Astrocyte of the hippocampus (primary cell): ENCODE measurements at regions not wholly inside any gene's neighbourhood (a gene's known extent, or its start where the extent isn't known, plus 50 kb on each side); places are given as distances from the start of the nearest gene placed in this dataset.

Experiments
- DNase-seq: peaks from one replicate; pipeline ENCODE4 v3.0.0; 2011; ENCODE audit warnings: low read depth, low spot score

DNA sequence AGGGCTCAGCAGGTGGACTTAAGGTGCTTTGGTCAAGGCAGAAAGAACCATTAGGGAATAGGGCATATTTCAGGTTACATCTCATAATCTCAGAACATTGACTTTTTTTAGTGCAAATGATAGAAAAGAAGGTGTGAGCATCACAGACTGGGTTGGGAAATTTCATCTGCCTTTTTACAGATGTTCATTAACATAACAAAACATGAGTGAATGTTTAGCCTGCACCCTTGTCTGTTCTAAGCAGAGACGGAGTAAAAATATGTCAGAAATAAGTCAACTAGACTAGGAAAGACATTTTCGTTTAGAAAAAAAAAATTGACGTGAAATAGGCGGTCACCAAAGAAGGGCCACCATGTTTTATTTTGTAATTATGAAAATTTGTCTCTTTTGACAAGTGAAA is 127.5 kb upstream of the CDH13 start:
- DNase-seq, result no peak

DNA sequence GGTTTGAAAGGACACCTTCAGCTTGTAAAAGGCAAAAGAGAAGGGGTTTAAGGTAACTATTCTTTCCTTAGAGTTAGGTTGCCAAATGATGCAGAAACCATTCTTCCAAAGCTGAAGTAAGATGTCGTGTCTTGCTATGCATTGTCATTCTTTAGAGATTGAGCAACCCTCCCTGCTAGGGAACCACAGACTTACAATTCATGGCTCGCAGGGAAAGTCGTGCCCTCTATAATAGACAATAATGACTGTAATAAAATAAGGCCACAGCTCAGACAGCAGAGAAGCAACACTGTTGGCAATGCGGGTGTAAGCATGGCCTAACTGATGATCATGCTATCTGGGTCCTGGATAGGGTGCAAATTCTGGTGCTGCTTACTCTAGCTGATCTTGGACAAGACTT is 129.6 kb upstream of the CDH13 start:
- DNase-seq, result no peak

DNA sequence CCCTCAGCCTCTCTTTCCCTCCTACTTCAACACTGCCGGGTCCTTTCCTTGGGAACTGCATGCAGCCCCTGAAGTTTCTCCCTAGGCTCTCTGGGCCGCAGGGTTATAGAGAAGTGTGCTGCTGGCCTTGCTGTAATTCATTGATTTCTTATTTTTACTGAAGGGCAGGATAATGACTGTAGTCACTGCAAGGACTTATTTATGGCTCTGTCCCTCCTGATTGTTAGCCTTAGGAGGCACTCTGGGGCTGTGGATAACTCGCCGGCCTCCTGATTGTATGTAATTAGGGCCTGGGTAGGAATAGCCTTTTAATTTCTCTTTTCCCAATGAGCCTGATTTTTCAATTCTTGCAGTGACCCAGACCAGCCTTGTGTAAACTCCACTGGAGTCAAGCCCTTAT is 138.3 kb upstream of the CDH13 start:
- no peak for DNase-seq

DNA sequence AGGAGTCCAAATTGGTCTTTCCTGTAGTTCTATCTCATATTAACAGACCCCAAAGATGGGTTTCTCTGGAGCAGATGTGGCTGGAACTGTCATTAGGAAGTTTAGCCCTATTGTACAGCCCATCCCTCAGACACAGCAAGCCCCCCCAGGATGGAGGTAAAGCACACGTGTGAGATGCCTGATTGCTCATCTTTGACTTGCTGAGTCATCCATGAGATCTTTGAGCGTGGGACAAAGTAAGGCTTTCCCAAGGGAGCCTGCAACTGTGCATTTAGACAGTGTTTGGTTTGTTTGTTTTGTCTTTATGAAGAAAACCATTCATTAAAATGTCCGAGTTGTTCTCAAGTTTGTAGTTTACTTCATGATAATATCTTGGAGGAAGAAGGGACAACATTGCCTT is 145.3 kb upstream of the CDH13 start:
- DNase-seq, result no peak

DNA sequence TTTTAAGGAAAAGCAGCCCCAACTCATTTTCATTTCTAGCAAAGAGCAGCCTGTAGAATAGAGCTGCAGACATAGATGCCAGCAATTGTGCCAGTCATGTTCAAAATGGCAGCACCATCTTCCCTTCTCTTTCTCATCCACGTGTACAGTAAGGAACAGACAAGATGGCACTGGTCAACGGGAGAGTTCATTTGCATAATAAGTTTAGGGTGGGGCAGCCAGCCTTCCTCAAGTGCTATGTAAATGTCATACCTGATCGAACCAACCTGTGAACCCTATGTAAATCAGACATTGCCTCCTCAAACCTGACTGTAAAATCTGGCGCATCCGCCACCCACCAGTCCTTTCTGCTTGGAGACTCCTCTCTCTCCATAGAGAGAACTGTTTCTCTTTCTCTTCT is 150.0 kb upstream of the CDH13 start:
- no peak for DNase-seq

DNA sequence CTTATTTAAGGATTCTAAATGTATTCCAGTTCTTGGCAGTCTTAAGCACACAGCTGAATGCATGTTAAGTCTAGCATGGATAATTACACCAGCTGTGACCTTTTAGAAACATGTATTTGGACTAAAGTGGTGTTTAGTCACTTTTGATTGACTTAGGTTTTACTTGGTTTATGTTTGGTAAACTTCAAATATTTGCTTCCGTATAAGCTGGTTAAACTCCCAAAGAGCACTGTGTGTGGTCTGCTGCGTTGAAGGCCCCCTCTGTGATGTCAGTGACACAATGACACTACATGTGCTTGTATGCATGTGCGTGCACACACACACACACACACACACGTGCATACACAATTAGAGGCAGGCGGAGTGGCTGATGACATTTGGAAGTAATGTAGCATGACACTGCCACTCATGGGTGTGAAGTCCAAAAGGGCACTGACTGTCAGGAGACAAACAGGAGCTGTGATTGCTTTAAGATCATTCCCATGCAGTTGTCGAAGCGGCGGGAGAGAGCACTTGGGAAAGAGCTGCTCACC is 156.1 kb upstream of the CDH13 start:
- peak; percentile 33 for DNase-seq

DNA sequence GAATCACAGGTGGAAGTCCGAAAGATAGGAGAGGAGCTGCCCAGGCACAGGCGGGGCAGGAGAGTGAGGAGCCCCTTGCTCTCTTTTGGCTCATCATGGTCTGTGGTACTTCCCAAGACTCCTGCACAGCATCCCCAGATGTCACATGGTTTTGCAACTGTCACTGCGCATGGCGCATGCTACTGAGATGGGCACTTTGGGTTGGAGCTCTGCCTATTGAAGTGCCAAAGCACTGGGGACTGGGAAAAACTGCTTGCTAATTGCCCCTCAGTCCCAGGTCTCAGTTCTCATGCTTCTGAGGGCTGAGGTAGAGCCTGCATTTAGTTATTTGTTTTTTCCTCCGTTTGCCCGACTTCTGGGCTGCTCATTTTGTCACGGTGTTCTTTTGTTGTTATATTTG is 156.8 kb upstream of the CDH13 start:
- no peak for DNase-seq

DNA sequence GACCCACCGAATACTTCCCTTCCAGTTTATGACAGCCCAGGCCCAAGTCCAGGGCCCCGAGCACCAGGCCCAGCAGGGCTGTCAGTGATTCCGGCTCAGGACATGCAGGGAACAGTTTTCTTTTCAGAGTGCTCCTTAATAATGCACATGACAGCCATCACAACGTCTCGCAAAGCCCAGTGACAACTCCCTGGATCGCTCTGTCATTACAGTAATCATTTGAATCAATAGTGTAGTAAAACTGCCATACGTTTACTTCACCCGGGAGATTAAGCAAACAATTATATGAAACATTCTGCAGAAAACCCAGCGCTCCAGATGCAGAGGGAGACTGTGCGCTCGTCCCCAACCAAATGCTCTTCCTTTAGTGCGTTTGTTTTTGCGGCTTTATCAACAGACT is 162.6 kb upstream of the CDH13 start:
- no peak for DNase-seq

DNA sequence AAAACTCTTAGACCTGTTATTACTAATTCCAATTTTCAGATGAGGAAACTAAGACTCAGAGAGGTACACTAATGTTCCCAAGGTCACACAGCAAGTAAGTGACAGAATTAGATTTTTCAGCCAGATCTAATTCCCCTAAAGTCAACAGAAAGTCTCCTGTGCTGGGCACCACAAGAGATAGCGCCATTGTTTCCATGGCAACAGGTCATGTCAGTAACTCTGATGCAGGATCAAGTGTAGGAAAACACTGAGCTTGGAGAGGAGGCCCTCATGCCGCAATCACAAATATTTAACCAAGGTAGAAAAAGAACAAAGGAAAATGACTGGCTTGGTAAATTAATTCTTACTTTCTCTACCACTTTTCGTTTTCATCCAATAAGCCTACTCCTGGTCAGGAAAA is 166.0 kb upstream of the CDH13 start:
- DNase-seq, result no peak

DNA sequence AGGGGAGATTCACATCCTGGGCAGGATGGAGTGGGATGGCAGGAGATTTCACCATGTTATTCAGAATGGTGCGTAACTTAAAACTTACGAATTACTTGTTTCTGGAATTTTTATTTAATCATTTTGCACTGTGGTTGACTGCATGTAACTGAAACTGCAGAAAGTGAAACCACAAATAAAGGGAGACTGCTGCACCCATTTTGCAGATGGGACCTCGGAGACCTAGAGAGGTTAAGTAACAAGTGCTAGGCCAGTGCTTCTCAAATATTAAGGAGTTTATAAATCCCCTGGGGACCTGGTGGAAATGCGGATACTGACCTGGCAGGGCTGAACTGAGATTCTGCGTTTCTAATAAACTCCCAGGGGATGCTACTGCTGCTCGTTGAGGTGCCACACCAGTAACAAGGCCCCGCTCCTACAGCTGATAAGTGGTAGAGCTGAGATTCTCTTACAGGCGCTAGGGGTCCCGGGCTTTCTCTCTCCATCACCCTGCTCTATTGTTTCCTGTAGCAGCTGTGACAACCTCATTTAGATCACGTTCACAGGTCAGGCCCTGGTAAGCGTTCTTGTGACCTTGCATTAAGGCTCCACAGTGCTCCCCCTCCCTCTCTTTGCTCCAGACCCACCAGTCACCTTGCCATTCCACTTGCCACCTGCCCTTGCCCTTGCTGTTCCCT is 167.1 kb upstream of the CDH13 start:
- no peak for DNase-seq

DNA sequence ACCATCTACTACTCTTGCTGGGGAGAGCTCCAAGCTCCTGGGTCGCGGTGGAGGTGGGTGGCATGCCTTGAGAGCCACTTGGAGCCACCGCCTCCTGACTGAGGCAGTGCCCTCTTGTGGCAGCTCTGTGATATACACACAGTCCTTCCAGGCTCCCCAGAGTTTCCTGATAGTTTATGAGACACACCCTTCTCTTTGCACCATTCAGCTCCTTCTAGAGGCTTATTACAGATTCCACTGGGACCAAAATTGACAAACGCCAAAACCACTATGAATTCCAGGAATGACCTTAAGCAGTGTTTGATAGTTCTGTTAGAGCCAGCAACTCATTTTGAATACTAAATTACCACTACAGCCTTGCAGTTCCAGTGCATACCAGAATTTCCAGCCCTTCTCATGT is 170.1 kb upstream of the CDH13 start:
- peak; percentile 79 for DNase-seq

DNA sequence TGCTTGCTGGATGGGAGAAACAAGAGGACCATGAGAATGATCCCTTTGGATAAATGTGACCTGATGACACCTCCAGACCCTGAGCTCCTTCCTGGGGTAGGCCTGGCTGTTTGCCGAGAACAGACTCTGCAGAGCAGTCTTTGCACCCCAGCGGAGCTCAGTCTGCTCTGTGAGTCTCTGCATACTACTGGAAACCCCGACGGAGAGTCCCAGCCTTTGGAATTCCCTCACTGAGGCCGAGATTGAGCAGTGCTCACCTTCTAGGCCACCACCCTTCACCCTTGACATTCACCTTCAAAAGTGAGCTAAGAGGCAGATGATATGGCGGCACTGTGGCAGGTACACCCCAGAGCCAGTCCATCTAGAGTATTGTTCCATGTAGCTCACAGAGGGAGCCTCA is 172.2 kb upstream of the CDH13 start:
- DNase-seq, result no peak

DNA sequence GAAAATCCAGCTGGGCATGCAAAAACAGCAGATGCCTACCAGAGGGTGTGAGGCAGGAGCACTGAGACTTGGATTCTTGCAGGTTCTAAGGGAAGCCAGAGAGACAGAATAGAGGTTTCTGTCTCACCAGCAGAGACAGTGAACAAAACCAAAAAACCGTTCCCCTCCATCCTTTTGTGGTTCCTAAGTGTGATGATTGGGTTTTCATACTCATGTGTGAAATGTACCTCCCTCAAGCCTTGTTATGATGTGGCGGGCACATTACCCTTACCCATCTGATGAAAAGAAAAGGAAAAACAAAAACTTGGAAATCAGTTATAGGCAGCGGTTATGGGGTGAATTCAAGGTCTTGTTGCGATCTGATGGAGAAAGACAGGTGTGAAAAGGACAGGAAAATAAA is 172.6 kb upstream of the CDH13 start:
- DNase-seq, result no peak

DNA sequence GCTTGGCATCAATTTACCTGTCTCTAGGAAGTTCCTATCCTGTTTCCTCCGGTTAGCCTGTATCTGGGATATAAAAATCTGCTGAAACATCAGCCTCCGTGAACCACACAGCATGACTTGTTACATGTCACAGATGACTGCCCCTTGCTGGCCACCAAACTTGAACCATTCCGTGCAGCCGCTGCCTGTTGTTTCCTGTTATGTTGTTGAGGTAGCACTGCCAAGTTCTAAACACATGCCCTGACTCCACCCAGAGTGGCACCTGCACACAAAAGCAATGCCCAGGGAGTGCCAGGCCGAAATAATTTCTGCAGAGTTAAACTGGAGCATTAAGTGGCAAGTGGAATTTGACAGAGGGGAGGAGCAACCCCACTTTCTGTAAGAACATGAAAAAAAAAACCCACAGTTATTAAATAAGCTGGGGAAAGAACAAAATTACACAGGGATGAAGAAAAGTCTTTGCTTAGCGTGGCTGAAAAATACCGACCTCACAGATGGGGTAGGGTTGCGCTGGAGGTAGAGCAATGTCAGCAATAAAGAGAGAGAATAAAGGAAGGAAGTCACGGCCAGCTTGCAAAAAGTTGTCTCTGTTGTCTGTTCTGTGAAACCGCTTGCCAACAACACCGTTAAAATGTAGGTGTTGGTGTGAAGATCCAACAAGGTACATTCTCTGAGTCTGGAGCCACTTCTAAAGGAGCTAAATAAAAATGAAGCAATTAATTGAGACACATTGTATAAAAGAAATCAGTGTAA is 174.6 kb upstream of the CDH13 start:
- DNase-seq, result no peak

DNA sequence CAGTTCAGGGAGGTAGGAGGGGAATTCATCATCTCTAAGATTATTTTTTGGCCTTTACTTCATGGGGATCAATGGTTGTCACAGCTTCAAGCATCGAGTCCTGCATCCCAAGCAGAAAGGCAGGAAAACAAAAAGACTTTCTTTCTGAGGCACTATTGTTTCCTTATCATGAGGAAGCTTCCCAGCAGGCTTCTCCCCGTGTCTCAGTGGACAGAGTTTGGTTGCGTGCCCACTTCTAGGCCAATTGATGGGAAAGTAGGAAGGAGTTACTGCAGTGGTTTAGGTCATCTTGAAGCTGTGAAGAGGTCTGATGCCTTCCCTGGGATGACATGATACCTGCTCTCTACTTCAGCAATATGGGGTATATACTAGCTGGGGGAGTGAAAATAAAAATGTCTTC is 175.3 kb upstream of the CDH13 start:
- no peak for DNase-seq

DNA sequence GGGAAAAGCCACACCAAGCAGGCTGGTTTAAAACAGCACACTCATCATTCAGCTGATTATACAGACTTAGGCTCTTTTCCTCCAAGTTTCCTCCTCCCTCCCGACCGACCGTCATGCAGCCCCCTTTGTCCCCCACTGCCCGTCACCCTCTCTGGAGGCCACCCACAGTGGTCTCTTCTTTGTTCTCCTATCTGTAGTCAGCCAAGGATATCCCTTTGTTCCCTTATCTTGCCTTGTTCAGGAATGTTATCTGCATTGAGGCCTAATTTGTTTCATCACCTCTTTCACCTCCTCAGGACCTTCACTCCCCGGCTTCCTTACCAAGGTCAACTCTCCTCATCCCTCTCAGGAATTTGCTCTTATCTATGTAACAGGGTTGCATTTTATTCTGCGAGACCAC is 186.4 kb upstream of the CDH13 start:
- DNase-seq, result no peak

DNA sequence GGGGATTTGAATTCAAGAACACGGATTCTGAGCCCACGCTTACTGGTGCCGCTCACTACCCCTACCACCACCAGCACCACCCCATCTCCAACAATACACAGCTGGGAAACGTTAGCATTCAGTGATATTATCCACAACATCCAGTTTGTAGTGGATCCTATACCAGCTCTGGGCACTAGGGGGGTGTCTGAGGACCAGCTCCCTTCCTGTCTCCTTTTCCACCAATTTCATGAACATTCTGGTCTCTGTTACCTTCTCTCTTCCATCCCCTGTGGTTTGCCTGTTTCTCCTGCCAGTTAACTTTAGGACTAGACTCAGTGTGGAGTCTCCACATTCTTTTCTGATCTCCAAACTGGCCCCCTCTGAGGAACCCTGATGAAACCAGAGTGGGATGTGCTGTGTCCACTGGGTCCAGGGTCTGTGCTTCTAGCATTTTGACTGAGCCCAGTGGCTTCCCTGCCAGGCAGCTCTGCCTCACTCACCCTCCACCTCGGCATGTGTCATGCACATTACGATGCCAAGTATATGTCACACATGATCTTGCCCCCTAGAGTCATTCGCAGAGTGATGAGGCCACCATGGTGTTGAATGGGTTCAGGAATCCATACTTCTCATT is 187.0 kb upstream of the CDH13 start:
- peak; percentile 9 for DNase-seq

DNA sequence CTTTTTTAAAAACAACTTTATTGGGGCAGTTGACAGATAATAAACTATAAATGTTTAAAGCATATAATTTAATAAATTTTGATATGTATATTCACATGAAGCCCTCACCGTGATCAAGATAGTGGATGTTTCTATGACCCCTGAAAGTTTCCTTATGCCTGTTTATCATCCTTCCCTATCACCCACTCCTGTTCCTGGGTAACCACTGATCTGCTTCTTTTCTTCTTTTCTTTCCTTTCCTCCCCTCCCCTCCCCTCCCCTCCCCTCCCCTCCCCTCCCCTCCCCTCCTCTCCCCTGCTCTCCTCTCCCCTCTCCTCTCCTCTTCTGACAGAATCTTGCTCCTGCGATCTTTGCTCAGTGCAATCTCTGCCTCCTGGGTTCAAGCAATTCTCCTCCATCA is 193.7 kb upstream of the CDH13 start:
- no peak for DNase-seq

DNA sequence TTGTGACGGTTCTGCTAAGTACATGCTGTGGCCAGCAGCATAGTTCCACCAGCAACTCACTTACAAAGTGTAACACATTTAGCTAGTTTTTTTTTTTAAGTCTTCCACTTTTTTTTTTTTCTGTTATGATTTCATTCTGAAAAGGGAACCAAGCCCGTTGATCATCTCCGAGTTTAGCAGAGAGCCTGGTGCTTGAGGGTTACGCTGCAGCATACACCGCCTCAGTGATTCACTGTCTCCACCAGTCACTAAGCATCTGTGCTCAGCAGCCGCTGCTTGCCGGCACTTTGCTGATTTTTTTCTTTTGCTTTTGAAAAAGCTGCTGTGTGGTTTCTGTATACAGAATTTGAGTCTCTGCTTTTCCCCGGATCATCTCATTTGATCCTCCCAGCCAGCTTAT is 194.5 kb upstream of the CDH13 start:
- DNase-seq, result peak; percentile 11

DNA sequence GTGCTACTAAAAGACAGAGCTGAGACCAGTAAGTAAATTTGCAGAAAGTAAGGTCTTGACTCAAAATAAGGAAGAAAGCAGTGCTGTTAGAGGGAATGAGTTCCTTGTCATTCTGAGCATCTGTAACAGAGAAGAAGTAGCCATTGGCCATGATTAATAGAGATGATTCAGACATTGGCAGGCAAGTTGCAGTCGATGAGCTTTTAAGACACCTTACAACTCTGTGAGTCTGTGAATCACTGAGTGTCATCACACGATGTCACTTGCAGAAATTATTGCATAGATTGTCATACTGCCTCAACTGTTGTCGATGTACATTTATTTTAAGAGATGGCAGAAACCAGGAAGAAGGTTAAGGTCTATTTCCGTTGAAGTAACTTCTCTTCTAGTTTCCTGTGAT is 201.1 kb upstream of the CDH13 start:
- no peak for DNase-seq

DNA sequence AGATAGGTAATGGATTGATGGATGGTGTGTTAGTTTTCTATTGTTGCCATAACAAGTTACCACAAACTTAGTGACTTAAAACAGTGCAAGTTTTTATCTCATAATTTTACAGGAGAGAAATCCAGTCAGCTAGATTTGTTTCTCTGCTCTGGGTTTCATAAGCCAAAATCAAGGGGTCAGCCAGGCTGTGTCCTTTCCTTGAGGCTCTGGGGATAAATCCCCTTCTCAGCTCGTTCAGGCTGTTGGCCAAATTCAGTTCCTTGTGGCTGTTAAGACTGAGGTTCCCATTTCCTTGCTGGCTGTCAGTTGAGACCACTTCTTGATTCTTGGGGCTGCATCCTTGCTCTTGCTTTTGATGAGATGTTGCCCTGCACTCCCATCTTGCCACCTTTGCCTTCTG is 204.9 kb upstream of the CDH13 start:
- no peak for DNase-seq

DNA sequence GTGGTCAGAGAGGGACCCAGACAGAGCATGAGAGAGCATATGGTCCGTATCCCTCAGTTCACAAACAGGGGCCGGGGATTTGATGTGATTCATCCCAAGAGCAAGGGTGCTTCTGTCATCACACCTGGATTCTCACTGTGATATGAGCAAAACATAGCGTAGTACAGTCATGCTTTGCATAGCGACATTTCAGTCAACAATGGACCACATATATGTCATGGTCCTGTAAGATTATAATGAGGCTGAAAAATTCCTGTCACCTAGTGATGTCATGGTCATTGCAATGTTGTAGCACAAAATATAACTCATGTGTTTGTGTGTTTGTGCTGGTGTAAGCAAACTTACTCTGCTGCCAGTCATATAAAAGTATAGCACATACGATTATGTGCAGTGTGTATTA is 207.4 kb upstream of the CDH13 start:
- no peak for DNase-seq

DNA sequence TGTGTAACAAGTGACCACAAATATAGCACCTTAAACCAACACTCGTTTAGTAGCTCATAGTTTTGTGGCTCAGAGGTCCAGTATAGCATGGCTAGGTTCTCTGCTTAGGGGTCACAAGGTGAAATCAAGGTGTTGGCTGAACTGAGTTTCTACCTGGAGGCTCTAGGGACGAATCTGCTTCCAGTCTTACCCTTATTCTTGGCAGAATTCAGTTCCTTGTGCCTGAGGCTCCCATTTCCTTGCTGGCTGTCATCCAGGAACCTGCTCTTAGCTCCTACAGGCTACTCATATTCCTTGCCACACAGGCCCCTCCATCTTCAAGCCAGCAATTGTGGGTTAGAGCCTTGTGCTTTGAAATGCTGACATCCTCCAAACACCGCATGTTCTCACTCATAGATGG is 212.3 kb upstream of the CDH13 start:
- DNase-seq, result no peak
